ENCODE measurements at regions not wholly inside any gene's neighbourhood (a gene's known extent, or its start where the extent isn't known, plus 50 kb on each side); places are given as distances from the start of the nearest gene placed in this dataset.
"Not testable (repeated sequence)": the region's sequence is repeated elsewhere in the genome, so short reads cannot be mapped to it uniquely, and the experiment has no call there.

DNA sequence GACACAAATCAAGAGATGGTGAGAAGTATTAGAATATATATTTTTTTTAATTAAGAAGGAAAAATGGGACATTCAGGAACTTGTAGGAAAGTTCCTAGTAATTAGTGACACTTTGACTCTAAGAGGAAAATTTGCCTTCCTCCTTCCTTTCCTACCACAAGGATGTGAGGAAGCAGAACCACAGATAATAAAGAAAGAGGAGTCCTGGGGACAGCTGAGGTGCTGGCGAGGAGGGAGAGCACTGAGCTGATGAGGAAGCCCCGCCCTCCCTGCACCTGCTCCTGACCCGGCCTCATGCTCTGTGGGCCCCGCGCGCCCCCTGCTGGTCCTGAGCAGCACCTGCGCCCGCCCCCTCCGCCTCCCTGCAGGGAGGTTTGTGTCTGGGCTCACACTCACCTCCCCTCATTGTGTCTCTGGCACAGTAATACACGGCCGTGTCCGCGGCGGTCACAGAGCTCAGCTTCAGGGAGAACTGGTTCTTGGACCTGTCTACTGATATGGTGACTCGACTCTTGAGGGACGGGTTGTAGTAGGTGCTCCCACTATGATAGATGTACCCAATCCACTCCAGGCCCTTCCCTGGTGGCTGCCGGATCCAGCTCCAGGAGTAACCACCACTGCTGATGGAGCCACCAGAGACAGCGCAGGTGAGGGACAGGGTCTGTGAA is 822.6 kb downstream of the TMEM121 start:
- not testable (repeated sequence) for DNase-seq

DNA sequence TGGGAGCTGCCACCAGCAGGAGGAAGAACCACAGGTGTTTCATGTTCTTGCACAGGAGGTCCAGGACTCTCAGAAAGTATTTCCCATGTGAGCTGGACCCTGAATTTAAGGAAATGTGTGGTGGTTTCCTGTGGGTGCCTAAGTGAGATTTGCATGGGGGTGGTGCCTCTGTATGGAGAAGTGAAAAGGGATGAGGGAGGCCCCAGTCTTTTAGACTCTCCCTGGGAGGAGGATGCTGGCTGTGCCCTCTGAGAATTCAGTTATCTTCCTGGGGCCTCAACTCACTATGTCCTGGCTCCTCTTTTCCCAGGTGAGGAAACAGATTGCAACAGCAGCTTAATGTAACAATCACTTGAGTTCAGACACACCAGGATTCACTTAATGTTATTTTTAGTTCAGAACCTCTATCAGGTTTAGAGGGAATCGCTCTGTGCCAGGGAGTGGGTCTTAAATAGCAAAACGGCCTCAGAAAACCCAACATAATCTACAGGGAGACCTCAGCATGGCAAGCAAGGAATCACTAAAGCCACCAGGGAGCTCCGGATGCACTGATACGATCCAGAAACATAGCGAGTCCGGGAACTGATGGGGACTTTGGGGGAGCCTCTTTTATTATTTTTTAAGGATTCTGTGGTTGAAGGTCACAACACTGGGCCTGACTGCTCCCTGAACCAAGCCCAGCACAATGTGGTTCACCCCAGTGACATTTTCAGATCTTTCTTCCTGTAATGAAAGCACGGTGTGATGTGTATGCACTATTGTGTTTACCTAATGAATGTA is 823.5 kb downstream of the TMEM121 start:
- DNase-seq, result not testable (repeated sequence)

DNA sequence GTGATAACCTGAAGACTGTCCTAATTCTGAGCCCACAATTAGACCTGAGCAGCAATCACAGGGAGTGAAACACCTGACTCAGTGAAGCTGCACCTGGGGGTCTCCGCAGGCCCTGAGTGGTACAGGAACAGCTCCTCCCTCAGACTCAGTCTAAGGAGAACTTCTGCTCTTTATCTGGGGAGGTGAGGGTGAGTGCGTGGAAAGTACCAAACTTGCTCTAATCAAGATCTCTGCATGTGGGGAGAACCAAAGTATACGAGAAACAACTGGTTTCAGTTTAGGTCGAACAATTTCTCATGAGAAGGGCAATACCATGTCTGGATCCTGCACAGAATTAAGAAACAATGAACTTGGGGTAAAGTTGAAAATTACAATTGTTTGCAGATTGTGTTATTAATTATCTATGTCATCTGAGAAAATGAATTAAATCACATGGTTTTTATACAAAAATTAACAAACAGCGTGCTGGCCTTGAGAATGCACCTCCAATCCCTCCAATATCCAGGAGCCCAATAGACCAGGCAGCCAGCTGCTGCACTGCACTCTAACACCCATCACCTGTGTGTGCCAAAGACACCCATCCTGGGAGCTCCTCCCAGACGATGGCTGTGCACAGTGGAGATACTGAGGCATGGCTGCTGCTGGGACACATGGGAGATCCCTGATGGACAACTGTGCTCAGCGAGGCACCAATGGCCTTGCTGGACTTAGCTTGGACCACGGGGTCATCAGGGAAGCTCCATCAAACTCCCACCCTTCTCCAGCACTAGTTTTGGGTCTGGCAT is 828.8 kb downstream of the TMEM121 start:
- not testable (repeated sequence) for DNase-seq

DNA sequence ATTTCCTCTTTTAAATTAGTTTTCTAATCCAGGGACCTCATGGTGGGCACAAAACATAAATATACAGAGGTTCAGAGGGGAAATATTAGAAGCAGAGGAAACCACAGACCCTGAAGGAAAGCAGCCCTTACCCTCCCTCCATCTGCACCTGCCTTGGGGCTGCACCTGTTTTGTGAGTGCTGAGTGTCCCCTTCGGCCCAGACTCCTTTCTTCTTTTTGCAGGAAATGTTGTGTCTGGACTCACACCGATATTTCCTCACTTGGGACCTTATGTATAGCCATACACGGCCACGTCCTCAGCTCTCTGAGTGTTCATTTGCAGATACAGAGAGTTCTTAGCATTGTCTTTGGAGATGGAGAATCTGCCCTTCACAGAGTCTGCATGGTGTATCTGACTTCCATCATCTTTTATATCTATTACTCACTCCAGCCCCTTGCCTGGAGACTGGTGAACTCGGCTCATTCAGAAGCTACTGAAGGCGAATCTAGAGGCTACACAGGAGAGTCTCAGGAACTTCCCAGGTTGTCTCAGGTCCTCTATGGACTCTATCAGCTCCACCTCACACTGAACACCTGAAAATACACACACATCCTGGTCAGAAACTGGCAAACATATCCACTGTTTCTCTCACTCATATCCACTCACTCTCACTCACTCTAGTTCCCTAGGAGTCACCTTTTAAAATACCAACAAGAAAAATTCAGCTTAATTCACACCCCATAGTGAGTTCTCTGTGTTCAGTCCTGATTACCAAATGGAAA is 829.7 kb downstream of the TMEM121 start:
- not testable (repeated sequence) for DNase-seq

DNA sequence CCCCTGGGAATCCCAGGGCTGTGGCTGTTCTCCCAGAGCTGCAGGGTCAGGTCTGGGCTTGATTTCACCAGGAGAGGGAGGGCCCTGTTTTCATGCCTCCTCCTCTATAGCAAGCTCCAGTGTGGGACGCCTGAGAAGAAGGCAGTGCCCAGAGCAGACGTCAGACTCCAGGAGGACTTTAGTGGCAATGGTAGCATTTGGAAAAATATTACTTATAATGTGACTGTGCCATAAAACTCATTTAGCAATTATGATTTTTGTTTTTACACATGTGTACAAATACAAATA is 830.2 kb downstream of the TMEM121 start:
- not testable (repeated sequence) for DNase-seq

DNA sequence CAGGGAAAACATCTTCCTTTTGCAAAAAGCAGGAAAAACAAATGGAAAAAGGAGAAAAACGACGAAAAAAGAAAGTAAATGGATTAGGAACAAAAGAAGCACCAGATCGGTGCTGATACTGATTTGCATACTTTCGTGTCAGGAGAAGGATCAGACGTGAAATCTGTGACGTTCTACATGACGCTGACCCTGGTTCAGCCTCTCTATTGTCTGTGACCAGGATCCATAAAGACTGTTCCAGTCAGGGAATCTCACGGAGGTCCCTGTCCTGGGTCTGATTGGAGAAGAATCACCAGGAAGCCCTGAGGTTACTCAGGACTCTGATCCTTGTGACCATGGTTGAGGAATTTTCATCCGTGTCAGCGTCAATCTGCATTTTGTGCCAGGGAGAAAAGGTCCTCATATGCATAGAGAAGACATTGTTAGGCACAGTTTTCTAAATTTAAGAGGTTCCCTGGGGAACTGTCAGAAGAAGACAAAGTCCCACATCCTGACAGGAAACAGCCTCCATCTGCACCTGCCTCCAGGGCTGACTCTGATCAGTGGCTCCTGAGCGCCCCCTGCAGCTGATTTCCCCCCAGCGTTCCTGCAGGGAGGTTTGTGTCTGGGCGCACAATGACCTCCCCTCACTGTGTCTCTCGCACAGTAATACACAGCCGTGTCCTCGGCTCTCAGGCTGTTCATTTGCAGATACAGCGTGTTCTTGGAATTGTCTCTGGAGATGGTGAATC is 832.9 kb downstream of the TMEM121 start:
- DNase-seq, result not testable (repeated sequence)

DNA sequence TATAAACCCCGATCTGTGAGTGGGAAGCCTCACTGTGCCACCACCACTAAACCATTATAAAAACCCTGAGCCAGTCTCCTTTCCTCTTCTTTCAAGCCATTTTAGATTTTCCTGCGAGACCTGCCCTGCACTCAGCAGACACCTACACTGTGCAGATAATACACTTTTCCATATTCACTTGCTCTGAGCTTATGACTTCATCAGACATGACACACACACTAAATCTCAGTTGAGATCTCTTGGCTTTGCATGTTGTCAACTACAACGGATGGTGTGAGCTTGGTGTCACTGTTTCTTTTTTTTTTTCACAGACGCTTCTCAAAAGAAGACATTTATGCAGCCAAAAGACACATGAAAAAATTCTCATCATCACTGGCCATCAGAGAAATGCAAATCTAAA is 839.0 kb downstream of the TMEM121 start:
- not testable (repeated sequence) for DNase-seq

DNA sequence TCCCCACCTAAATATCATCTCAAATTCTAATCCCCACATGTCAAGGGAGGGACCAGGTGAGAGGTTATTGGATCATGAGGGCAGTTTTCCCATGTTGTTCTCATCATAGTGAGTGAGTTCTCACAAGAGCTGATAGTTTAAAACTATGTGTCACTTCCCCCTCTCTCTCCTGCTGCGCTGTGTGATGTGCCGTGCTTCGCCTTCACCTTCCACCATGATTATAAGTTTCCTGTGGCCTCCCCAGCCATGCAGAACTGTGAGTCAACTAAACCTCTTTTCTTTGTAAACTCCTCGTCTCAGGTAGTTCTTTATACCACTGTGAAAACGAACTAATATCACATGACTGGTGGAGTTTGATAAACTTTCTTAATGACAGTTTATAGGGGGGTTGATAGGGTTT is 839.5 kb downstream of the TMEM121 start:
- not testable (repeated sequence) for DNase-seq

DNA sequence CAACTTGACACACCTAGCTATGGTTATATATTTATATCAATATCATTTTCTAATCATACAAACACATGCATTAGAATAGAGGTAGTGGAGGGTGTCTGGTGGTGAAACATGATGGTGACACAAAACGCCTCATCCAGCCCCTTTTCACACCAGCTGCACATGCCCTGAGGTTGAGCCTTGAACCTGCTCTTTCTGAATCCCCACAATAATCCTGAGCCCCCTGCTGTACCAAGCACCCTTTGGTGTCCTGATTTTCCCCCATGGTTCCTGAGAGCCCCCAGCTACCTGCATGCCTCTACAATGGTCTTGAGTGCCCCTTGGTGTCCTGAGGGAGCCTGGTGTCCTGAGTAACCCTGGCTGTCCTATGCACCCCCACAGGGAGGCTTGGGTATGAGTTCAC is 840.6 kb downstream of the TMEM121 start:
- DNase-seq, result not testable (repeated sequence)

DNA sequence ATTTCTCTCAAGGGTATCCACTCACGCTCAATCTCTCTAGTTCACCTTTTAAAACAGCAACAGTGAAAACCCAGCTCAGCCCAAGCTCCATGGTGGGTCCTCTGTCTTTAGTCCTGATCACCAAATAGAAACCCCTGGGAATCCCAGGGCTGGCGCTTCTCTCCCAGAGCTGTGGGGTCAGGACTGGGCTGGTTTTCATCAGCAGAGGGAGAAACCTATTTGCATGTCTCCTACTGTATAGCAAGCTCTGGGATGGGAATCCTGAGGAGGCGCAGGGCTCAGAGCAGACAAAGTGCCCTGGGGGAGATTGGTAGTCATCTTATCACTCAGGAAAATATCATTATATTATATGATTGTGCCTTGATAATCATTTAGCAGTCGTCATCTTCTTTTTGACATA is 843.1 kb downstream of the TMEM121 start:
- not testable (repeated sequence) for DNase-seq

DNA sequence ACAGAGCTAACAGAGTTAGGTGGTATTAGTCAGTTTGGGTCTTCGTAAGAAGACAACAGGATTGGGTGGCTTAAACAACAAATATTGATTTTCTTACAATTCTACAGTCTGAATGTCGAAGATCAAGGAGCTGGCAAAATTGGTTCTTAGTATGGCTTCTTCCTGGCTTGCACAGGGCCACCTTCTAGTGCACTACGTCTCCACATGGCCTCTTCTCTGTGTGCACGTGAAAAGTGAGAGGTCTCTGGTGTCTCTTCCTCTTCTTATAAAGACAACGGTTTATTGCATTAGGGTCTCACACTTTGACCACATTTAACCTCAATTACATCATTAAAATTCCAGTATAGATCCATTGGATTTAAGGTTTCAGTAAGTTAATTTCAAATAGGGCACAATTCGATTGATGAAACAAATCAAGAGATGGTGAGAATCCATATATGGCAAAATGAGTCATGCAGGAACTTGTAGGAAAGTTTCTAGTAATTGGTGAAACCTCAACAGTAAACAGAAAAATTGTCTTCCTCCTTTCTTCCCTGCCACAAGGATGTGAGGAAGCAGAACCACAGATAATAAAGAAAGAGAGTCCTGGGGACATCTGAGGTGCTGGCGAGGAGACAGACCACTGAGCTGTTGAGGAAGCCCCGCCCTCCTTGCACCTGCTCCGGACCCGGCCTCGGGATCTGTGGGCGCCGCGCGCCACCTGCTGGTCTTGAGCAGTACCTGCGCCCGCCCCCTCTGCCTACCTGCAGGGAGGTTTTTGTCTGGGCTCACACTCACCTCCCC is 846.7 kb downstream of the TMEM121 start:
- DNase-seq, result no peak

DNA sequence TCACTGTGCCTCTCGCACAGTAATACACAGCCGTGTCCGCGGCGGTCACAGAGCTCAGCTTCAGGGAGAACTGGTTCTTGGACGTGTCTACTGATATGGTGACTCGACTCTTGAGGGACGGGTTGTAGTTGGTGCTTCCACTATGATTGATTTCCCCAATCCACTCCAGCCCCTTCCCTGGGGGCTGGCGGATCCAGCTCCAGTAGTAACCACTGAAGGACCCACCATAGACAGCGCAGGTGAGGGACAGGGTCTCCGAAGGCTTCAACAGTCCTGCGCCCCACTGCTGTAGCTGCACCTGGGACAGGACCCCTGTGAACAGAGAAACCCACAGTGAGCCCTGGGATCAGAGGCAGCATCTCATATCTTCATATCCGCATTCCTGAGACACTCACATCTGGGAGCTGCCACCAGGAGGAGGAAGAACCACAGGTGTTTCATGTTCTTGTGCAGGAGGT is 847.3 kb downstream of the TMEM121 start:
- DNase-seq, result not testable (repeated sequence)

DNA sequence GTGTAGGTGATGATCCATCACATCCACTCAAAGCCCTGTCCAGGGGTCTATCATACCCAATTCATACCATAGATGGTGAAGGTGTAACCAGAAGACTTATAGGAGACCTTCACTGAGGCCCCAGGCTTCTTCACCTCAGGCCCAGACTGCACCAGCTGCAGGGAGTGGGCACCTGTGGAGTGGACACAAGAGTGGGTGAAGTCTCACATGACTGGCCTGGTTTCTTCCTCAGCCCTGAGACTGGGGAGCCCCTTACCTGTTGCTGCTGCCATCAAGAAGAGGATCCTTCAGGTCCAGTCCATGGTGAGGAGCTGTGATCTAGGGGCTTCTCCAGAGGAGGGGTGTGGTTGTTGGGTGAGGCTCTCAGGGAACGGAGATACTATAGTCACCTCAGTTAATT is 851.0 kb downstream of the TMEM121 start:
- no peak for DNase-seq

DNA sequence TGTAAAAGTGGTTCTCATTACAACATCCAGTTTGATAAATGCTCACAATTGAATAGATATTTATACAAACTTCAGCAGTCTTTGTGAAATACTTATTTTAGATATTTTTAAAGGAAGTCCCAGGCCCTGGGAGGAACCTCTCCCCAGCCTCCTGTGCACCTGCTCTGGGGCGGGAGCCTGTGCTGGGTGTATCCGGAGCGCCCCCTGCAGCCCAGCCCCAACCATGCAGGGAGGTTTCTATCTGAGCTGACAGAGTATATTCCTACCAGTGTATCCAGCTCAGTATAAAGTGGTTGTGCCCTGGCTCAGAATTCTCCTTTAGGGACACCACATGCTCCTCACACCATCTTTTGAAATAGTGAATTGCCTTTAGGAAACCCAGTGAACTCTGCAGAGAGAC is 851.8 kb downstream of the TMEM121 start:
- DNase-seq, result no peak

DNA sequence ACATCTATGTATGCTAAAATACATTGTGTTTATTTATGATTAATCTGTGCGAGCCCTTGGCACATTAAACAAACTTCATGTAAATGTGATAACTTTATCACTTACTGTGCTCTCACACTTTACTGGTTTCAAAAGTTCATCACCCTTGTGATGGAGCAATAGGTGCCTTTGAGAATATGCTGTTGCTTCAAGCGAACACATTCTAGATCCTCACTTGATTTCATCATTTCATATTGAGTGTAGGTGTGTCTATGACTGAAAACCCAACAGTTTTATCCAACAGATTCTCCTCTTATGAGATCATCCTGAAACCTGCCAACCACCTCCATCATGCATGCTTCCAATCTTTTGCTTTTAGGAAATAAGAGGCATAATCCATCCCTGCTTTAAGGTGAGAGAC is 854.4 kb downstream of the TMEM121 start:
- DNase-seq, result no peak

DNA sequence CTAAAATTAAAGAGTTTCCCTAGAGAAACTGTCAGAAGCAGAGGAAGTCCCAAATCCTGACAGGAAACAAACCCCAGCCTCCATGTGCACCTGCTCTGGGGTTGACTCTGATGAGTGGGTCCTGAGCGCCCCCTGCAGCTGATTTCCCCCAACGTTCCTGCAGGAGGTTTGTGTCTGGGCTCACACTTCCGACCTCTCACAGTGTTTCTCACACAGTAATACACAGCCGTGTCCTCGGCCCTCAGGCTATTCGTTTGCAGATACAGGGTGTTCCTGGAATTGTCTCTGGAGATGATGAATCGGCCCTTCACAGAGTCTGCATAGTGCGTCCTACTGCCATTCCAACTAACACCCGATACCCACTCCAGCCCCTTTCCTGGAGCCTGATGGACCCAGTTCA is 862.8 kb downstream of the TMEM121 start:
- DNase-seq, result not testable (repeated sequence)

DNA sequence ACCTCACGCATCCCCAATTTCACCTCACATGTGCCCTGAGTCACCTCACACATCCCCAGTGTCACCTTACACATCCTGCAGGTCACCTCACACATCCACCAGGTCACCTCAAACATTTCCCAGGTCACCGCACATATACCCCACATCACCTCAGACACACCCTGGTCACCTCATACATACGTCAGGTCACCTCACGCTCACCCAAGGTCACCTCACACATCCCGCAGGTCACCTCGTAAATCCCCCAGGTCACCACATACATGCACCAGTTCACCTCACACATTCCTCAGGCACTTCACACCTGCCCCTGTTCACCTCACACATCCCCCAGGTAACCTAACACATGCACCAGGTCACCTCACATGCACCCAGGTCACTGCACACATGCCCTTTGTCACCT is 864.0 kb downstream of the TMEM121 start:
- DNase-seq, result no peak

DNA sequence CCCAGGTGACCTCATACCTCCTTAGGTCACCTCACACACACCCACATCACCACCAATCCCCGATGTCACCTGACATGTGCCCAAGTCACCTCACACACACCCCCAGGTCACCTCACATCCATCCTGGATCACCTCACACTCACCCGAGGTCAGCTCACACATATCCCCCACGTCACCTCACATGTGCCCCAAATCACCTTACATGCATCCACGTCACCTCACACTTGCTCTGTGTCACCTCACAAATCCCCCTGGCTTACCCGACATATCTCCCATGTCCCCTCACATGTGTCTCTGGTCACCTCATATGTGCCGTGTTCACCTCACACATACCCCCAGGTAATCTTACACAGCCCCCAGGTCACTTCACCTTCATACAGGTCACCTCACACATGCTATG is 864.6 kb downstream of the TMEM121 start:
- no peak for DNase-seq

DNA sequence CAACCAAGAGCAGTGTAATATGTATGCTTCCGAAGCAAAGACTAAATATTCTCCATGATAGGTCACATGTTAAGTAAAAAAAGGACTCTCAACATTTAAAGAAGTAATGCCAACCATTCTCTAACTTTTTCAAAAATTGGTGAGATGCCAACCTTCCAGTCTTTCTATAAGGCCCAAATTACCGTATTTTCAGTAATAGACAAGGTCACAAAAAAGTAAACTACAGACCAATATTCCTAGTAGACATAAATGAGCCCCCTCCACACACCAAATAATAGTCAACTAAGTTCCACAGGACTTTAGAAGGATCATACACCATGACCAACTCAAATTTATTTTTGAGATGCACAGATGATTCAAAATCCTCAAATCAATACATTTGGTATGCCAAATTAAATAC is 867.4 kb downstream of the TMEM121 start:
- DNase-seq, result no peak

DNA sequence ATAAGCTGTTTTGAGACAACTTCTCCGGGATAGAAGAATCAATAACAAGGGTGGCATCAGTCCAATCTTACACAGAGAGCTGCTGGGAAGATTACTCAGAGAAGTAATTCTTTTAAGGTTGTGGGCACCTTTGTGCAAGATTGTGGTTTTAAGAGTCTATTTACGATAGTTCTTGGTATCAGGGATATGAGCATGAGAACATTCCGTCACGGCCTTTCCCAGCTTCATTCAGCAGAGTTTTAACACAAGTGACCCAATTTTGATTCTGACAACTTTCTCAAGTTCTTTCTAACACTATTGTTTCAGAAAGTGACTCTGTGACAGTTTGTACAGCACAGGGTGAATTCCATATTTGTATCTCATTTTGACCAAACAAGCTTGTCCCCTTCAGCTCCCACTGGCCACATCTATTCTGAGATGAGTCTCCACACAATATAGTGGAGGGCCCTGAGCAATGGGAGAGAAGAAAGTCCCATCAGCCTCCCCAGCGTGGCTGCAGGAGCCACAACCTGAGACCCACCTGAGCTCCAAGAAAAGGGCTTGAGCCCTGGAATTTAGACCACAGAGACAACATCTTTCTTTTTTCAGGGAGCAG is 869.2 kb downstream of the TMEM121 start:
- no peak for DNase-seq

DNA sequence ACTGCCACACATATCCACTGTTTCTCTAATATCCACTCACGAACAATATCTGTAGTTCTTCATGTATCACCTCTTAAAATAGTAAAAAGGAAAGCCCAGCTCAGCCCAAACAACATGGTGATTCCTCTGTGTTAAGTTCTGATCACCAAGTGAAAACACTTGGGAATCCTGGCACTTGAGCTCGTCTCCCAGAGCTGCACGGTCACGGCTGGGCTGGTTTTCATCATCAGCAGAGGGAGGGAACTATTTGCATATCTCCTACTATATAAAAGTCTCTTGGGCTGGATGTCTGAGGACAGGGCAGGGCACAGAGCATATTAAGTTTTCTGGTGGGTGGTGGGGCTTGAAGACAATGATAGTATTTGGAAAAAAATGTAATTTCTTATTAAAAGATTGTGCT is 870.6 kb downstream of the TMEM121 start:
- DNase-seq, result no peak
